ENCODE measurements at regions not wholly inside any gene's neighbourhood (a gene's known extent, or its start where the extent isn't known, plus 50 kb on each side); places are given as distances from the start of the nearest gene placed in this dataset.

DNA sequence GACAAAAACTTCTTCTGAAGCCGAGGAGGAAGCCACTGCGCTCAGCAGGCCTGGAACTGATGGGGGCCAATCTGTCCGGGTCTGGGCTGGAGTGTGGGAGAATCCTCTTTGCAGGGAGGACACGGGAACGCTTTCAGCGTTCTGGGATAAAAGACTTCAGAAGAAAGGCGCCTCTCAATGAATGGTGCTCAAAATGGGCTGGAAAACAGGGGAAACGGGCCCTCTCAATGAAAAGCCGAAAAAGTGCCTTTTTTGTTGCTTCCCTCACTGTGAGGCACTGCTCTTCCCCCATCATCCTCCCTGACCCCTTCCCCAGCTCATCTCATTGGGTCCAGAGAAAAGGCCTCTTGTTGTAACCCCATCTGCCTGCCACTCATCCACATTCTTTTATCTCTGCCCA is 119.5 kb upstream of the LRIG1 start:
- Histone ChIP-seq H3K27me3 (ENCODE audit: control insufficient read depth, insufficient read depth, low read length) (no peaks in the 10 kb centered on the region), H3K4me3 (ENCODE audit: low read length) (no peak overlapping the region), H3K9me3 (ENCODE audit: control insufficient read depth, low read length) (no peaks in the 10 kb centered on the region), H3K36me3 (ENCODE audit: control insufficient read depth, insufficient read depth, low read length) (no peaks in the 10 kb centered on the region), H3K9ac (ENCODE audit: low read length) (no peak overlapping the region), H3K4me1 (ENCODE audit: control insufficient read depth, insufficient read depth, low read length) (no peaks in the 10 kb centered on the region)

DNA sequence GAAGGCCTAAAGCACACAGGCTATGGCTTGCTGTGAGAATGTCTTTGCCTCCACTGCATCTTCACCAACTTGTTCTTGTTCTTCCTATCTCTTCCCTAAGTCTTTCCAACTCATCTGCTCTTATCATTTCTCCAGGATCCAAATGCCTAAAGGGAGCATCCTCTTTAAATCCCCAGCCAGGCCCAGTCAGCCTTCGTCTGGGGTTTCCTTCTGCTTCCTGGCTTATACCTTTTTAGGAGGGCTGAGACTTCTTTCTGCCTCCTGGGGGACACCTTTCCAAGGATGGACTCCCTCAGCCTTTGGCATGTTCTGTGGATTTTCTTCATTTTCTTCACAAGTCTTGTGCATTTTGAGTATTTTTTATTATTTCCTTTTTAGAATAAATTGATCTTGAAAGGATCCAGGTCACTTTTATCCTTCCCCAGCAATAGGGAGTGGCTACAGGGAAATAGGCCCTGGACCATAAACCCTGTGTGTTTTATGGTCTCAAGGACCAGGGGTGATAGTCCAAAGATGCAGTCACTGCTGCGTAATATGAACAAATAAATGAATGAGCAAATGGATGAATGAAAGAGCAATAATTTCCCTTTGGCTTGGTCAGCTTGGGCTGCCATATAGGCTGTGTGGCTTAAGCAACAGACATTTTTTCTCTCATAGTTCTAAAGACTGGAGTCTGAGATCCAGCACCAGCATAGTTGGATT is 122.1 kb upstream of the LRIG1 start:
- peaks cover 4% of the 10 kb centered on the region for H3K4me1 ChIP-seq (ENCODE audit: control insufficient read depth, insufficient read depth, low read length)
- no peaks in the 10 kb centered on the region for H3K36me3 ChIP-seq (ENCODE audit: control insufficient read depth, insufficient read depth, low read length)
- no peaks in the 10 kb centered on the region for H3K9me3 ChIP-seq (ENCODE audit: control insufficient read depth, low read length)
- H3K9ac ChIP-seq (ENCODE audit: low read length), result no peak overlapping the region
- H3K27me3 ChIP-seq (ENCODE audit: control insufficient read depth, insufficient read depth, low read length), result no peaks in the 10 kb centered on the region
- H3K4me3 ChIP-seq (ENCODE audit: low read length), result no peak overlapping the region

GRCh38 chr3:66625505-66626216 is 124.8 kb upstream of the LRIG1 start:
- Histone ChIP-seq H3K4me3 (ENCODE audit: low read length) (no peak overlapping the region), H3K9me3 (ENCODE audit: control insufficient read depth, low read length) (no peaks in the 10 kb centered on the region), H3K36me3 (ENCODE audit: control insufficient read depth, insufficient read depth, low read length) (no peaks in the 10 kb centered on the region), H3K27me3 (ENCODE audit: control insufficient read depth, insufficient read depth, low read length) (no peaks in the 10 kb centered on the region), H3K9ac (ENCODE audit: low read length) (no peak overlapping the region), H3K4me1 (ENCODE audit: control insufficient read depth, insufficient read depth, low read length) (peaks cover 4% of the 10 kb centered on the region)

GRCh38 chr3:66629150-66629981 is 128.5 kb upstream of the LRIG1 start:
- H3K9me3 ChIP-seq (ENCODE audit: control insufficient read depth, low read length), result no peaks in the 10 kb centered on the region
- H3K9ac ChIP-seq (ENCODE audit: low read length), result no peak overlapping the region
- H3K27me3 ChIP-seq (ENCODE audit: control insufficient read depth, insufficient read depth, low read length), result no peaks in the 10 kb centered on the region
- H3K4me1 ChIP-seq (ENCODE audit: control insufficient read depth, insufficient read depth, low read length), result peaks cover 4% of the 10 kb centered on the region
- no peaks in the 10 kb centered on the region for H3K36me3 ChIP-seq (ENCODE audit: control insufficient read depth, insufficient read depth, low read length)
- H3K4me3 ChIP-seq (ENCODE audit: low read length), result no peak overlapping the region

GRCh38 chr3:66629982-66630368 is 129.2 kb upstream of the LRIG1 start:
- no peaks in the 10 kb centered on the region for H3K27me3 ChIP-seq (ENCODE audit: control insufficient read depth, insufficient read depth, low read length)
- H3K4me3 ChIP-seq (ENCODE audit: low read length), result no peak overlapping the region
- H3K9me3 ChIP-seq (ENCODE audit: control insufficient read depth, low read length), result no peaks in the 10 kb centered on the region
- H3K4me1 ChIP-seq (ENCODE audit: control insufficient read depth, insufficient read depth, low read length), result peaks cover 4% of the 10 kb centered on the region
- H3K9ac ChIP-seq (ENCODE audit: low read length), result no peak overlapping the region
- H3K36me3 ChIP-seq (ENCODE audit: control insufficient read depth, insufficient read depth, low read length), result no peaks in the 10 kb centered on the region

DNA sequence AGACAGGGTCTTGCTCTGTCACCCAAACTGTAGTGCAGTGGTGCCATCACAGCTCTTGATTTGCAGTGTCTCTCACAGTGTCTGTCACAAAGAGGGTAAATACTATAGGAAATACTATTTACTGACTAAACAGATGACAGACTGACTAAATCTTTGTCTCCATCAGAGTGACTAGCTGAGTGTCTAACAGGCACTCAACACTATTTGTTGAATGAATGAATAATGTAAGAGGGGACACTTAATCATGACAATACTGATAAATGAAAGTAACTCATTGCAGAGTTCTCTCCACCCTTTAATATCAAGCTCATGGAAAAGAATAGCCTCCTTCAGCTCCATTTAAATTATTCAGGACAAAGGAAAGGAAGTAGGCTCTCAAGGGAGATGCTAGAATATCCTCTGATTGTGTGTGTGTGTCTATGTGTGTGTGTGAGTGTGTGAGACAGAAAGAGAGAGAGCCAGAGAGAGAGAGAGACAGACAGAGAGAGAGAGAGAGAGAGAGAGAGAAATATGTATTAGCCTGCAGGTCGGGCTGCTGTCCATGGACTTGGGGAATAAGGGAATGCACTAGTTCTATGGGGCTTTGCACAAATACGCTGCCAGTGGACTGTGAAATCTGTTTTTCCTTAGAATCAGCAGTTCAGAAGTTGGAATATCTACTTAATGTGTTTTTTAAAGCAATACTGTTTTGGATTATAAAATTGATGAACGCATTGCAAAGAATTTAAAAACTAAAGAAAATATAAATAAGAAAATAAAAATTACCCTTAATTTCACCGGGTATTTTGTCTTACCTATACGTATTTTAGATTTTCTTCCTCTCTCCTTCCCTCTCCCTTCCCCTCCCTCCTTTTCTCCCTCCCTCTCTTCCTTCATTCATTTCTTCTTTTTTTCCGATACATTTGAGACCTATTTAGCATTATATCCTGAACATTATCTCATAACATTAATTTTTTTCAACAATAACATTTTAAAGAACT is 132.9 kb upstream of the LRIG1 start:
- H3K4me1 ChIP-seq (ENCODE audit: control insufficient read depth, insufficient read depth, low read length), result no peaks in the 10 kb centered on the region
- H3K36me3 ChIP-seq (ENCODE audit: control insufficient read depth, insufficient read depth, low read length), result no peaks in the 10 kb centered on the region
- H3K4me3 ChIP-seq (ENCODE audit: low read length), result no peak overlapping the region
- H3K27me3 ChIP-seq (ENCODE audit: control insufficient read depth, insufficient read depth, low read length), result no peaks in the 10 kb centered on the region
- H3K9me3 ChIP-seq (ENCODE audit: control insufficient read depth, low read length), result no peaks in the 10 kb centered on the region
- no peak overlapping the region for H3K9ac ChIP-seq (ENCODE audit: low read length)

DNA sequence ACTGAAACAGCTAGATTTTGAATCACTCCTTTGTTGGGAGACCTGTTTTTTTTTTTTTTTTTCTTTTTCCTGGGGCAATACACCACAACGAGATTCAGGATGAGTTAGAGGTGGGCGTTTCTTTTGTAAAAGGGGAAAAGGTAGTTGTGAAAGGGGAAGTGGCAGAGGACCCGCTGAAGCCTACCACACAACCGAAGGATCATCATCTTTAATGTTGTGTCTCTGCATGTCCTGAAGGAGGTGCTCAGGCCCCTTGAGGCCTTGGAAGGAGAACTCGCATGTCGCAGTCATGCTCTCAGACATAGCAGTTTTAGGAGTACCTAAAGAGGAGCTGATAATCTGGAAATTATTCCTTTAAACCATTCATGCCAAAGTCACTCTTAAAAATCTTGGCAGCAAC is 137.9 kb upstream of the LRIG1 start:
- H3K4me3 ChIP-seq (ENCODE audit: low read length), result no peak overlapping the region
- H3K36me3 ChIP-seq (ENCODE audit: control insufficient read depth, insufficient read depth, low read length), result no peaks in the 10 kb centered on the region
- peaks cover 4% of the 10 kb centered on the region for H3K4me1 ChIP-seq (ENCODE audit: control insufficient read depth, insufficient read depth, low read length)
- no peaks in the 10 kb centered on the region for H3K9me3 ChIP-seq (ENCODE audit: control insufficient read depth, low read length)
- no peaks in the 10 kb centered on the region for H3K27me3 ChIP-seq (ENCODE audit: control insufficient read depth, insufficient read depth, low read length)
- no peak overlapping the region for H3K9ac ChIP-seq (ENCODE audit: low read length)

- Histone ChIP-seq H3K4me3 (ENCODE audit: low read length) (no peak overlapping the region), H3K4me1 (ENCODE audit: control insufficient read depth, insufficient read depth, low read length) (peaks cover 4% of the 10 kb centered on the region)
Observed at GRCh38 chr3:66639809-66640356, 139.1 kb upstream of the LRIG1 start.

DNA sequence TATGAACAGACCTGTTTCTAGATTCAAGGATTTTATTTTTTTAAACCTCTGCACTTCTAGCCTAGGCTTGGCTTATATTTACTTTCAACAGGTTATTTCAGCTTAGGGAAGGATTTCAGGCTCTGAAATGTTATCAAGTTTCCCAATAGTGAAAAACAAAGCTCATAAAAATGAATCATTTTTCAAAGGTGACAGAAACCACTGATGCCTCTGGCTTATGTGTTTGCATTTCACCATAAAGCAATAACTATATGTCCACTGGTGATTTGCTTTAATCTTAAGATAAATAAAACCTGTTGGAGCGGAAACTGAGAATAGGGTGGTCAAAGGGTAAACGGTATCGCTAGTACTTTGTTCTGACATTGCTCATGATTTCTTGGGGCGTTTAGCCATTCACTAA is 141.2 kb upstream of the LRIG1 start:
- no peaks in the 10 kb centered on the region for H3K27me3 ChIP-seq (ENCODE audit: control insufficient read depth, insufficient read depth, low read length)
- H3K9ac ChIP-seq (ENCODE audit: low read length), result no peak overlapping the region
- H3K9me3 ChIP-seq (ENCODE audit: control insufficient read depth, low read length), result no peaks in the 10 kb centered on the region
- H3K36me3 ChIP-seq (ENCODE audit: control insufficient read depth, insufficient read depth, low read length), result no peaks in the 10 kb centered on the region
- H3K4me3 ChIP-seq (ENCODE audit: low read length), result no peak overlapping the region
- peaks cover 4% of the 10 kb centered on the region for H3K4me1 ChIP-seq (ENCODE audit: control insufficient read depth, insufficient read depth, low read length)

More at GRCh38 chr3:66639809-66640356, 139.1 kb upstream of the LRIG1 start:
- Histone ChIP-seq H3K27me3 (ENCODE audit: control insufficient read depth, insufficient read depth, low read length) (no peaks in the 10 kb centered on the region), H3K9ac (ENCODE audit: low read length) (no peak overlapping the region), H3K36me3 (ENCODE audit: control insufficient read depth, insufficient read depth, low read length) (no peaks in the 10 kb centered on the region), H3K9me3 (ENCODE audit: control insufficient read depth, low read length) (no peaks in the 10 kb centered on the region)

DNA sequence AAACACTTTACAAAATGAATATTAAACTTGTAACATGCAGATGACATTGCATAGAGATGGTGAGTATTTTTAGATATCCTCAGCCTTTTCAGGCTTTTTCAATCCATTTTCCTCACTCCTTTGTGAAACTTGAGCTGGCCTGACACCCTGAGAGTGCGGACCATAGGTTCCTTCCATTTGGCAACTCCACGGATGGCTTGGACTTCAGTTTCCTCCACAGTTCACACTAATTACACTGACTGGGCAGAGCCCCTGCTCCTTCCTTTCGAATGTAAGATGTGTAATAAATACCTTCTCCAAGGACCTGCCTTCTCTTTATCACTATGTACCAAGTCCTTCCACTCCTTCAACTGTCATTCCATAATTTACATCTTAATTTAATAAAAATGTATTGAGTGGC is 141.7 kb upstream of the LRIG1 start:
- Histone ChIP-seq H3K36me3 (ENCODE audit: control insufficient read depth, insufficient read depth, low read length) (no peaks in the 10 kb centered on the region), H3K4me1 (ENCODE audit: control insufficient read depth, insufficient read depth, low read length) (peaks cover 4% of the 10 kb centered on the region), H3K9ac (ENCODE audit: low read length) (no peak overlapping the region), H3K4me3 (ENCODE audit: low read length) (no peak overlapping the region), H3K9me3 (ENCODE audit: control insufficient read depth, low read length) (no peaks in the 10 kb centered on the region), H3K27me3 (ENCODE audit: control insufficient read depth, insufficient read depth, low read length) (no peaks in the 10 kb centered on the region)

DNA sequence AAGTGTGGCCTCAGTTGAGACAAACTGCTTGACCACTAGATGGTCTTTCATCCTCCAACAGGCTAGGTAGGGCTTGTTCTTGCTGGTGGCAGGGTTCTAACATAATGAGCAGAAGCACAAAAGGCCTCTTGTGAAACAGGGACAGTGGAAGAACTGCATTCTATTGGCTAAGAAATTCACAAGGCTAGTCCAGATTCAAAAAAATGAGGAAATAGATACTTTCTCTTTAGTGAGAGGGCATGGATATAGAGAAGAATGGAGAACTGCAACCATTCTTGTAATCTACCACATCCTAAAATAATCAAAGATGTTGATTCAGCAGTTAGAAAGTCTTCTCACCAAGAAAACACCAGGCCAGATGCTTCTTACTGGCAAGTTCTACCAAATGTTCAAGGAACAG is 143.7 kb upstream of the LRIG1 start:
- Histone ChIP-seq H3K9ac (ENCODE audit: low read length) (no peak overlapping the region), H3K4me3 (ENCODE audit: low read length) (no peak overlapping the region), H3K36me3 (ENCODE audit: control insufficient read depth, insufficient read depth, low read length) (no peaks in the 10 kb centered on the region), H3K4me1 (ENCODE audit: control insufficient read depth, insufficient read depth, low read length) (peaks cover 4% of the 10 kb centered on the region), H3K27me3 (ENCODE audit: control insufficient read depth, insufficient read depth, low read length) (no peaks in the 10 kb centered on the region), H3K9me3 (ENCODE audit: control insufficient read depth, low read length) (no peaks in the 10 kb centered on the region)

Data from mucosa of stomach (tissue), 1 donor.